NCI-H128 (cell line): ENCODE measurements at regions not wholly inside any gene's neighbourhood (a gene's known extent, or its start where the extent isn't known, plus 50 kb on each side); places are given as distances from the start of the nearest gene placed in this dataset.
"Not testable (repeated sequence)": the region's sequence is repeated elsewhere in the genome, so short reads cannot be mapped to it uniquely, and the experiment has no call there.

Experiments used
- DNase-seq: peaks from one replicate; lab custom pipeline; 2025; ENCODE audit not compliant: unreplicated experiment; lab: John Stamatoyannopoulos, UW

DNA sequence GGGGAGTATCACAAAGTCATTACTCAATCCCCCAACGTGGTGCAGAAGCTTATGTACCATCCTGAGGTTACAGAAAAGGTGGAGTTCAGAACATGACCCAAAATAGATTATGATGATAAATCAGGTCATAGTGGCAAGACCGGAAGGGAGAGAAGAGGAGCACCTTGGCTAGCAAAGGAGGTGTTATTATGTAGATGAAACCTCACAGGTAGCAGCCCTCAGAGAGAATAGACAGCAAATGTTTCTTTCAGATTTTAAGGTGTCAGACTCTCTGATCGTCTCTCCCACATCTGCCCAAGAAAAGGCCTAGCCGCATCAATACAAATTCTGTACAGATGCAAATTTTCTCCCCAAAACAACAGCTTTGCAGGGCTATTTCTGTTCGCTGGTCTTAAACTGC lies 88.3 kb upstream of the SEMA3D start:
- no peak for DNase-seq

DNA sequence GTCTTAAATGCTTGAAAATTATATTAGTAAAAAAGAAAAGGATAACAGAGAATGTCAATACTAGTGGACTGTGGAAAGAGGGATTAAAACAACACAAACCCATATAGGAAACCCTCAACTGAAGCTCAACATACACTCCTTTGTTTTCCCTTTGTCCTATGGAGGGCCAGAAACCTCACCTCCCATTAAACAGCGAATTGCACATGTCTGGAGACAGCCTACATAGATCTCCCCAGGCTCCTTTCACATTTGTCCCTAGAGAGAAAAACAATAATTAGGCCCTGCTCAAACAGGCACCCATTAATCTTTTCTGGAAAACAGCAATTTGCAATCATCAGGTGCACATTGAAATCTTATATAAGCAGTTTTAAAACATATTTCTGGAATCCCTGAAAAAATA lies 87.6 kb upstream of the SEMA3D start:
- DNase-seq: no peak

DNA sequence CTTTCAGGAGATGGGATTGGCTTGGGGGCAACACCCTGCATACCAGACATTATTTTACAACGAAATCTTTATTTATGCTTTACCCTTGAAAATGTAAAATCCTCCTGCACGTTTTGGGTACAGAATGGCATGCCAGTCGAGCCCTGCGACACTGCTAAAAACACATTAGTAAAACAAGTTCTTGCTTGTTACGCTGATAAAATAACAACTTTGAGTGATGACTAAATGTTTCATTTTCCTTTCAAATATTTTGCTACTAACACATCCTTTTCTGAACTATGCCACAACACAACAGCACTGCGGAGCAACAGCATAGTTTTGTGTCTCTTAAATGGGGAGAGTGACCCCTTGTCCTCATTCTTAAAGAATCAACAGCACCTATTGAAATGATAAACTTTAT lies 76.0 kb upstream of the SEMA3D start:
- DNase-seq: no peak

DNA sequence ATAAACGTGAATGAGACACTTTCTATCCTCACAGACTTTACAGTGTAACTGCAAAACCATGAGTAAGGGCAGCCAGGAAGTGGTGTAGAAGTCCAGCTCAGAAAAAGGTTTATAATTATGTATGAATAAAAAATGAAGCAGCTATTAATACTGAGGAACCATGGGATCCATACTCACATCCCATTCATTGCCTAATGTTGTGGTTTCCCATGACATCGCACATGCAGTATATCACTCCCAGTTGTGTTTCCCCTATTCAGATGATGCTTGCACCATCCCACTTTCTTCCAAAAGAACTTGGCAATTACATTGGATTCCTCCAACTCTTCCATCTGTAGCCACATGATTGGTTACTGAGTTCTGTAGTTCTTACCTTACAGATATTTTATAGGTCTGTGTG lies 74.5 kb upstream of the SEMA3D start:
- no peak for DNase-seq

DNA sequence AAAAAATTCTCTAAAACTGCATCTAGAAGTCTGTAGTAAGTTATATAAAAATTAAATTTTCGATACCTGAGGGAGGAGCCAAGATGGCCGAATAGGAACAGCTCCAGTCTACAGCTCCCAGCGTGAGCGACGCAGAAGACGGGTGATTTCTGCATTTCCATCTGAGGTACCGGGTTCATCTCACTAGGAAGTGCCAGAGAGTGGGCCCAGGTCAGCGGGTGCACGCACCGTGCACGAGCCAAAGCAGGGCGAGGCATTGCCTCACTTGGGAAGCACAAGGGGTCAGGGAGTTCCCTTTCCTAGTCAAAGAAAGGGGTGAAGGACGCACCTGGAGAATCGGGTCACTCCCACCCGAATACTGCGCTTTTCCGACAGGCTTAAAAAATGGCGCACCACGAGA lies 62.9 kb upstream of the SEMA3D start:
- not testable (repeated sequence) for DNase-seq

DNA sequence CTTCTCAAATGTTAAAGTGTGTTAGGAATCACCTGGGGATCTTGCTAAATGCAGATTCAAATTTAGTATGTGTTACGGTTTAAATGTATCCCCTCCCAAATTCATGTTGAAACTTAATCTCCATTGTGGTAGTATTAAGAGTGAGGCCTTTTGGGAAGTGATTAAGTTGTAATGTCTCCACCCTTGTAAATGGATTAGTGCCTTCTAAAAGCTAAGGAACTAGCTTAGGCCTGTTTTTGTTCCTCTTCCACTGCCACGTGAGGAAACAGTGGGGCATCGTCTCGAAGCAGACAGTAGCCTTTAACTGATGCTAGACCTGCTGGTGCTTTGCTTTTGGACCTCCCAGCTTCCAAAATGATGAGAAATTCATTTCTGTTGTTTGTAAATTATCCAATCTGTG lies 52.3 kb upstream of the SEMA3D start:
- no peak for DNase-seq

DNA sequence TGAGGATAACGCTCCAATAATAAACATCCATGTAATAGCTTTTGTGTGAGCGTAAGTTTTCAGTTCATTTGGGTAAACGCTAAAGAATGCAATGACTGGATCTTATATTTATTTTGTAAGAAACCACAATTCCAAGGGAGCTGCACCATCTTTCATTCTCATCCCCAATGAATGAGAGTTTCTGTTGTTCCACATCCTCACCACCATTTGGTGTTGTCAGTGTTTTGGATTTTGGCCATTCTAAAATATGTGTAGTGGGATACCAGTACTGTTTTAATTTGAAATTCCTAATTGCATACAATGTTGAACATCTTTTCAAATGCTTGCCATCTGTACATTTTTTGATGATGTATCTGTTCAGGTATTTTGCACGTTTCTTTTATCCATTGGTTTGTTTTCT lies 50.9 kb upstream of the SEMA3D start:
- no peak for DNase-seq
